ENCODE measurements at regions not wholly inside any gene's neighbourhood (a gene's known extent, or its start where the extent isn't known, plus 50 kb on each side); places are given as distances from the start of the nearest gene placed in this dataset.
A peak's percentile ranks its signal among the peaks of the same experiment; 100 is the strongest.

- DNase-seq, result no peak
Measured at GRCh38 chr7:32346253-32346652, 143.9 kb downstream of the LSM5 start.

- DNase-seq, result no peak
Measured at GRCh38 chr7:32336726-32337125, 153.5 kb downstream of the LSM5 start.

- no peak for DNase-seq
Measured at GRCh38 chr7:32335107-32335506, 155.1 kb downstream of the LSM5 start.

- no peak for DNase-seq
Measured at GRCh38 chr7:32330602-32331001, 159.6 kb downstream of the LSM5 start.

GRCh38 chr7:32326078-32326477 lies 164.1 kb downstream of the LSM5 start:
- DNase-seq, result no peak

GRCh38 chr7:32323712-32324111 lies 166.5 kb downstream of the LSM5 start:
- no peak for DNase-seq

- no peak for DNase-seq
Measured at GRCh38 chr7:32319012-32319382, 171.2 kb downstream of the LSM5 start.

- no peak for DNase-seq
Measured at GRCh38 chr7:32318300-32319011, 171.7 kb downstream of the LSM5 start.

GRCh38 chr7:32316839-32317238 lies 173.3 kb downstream of the LSM5 start:
- no peak for DNase-seq

- DNase-seq, result peak; percentile 10
Measured at GRCh38 chr7:32314761-32315160, 175.4 kb downstream of the LSM5 start.

GRCh38 chr7:32301427-32301826 lies 188.8 kb downstream of the LSM5 start:
- DNase-seq, result no peak

- peak; percentile 18 for DNase-seq
Measured at GRCh38 chr7:32299133-32299702, 191.0 kb downstream of the LSM5 start.

GRCh38 chr7:32298408-32299132 lies 191.6 kb downstream of the LSM5 start:
- peak; percentile 32 for DNase-seq

GRCh38 chr7:32293833-32294232 lies 196.3 kb downstream of the LSM5 start:
- no peak for DNase-seq

GRCh38 chr7:32289651-32290414 lies 200.3 kb downstream of the LSM5 start:
- no peak for DNase-seq

- no peak for DNase-seq
Measured at GRCh38 chr7:32285698-32286097, 204.5 kb downstream of the LSM5 start.

GRCh38 chr7:32283546-32283945 lies 206.6 kb downstream of the LSM5 start:
- DNase-seq, result no peak

GRCh38 chr7:32279500-32279899 lies 209.3 kb upstream of the PDE1C start:
- no peak for DNase-seq

- DNase-seq, result peak; percentile 58
Measured at GRCh38 chr7:32275216-32276009, 205.2 kb upstream of the PDE1C start.

- DNase-seq, result no peak
Measured at GRCh38 chr7:32273297-32273696, 203.1 kb upstream of the PDE1C start.

GRCh38 chr7:32266932-32267475 lies 196.8 kb upstream of the PDE1C start:
- no peak for DNase-seq

- no peak for DNase-seq
Measured at GRCh38 chr7:32264702-32265284, 194.6 kb upstream of the PDE1C start.

Data from hematopoietic multipotent progenitor cell treated with erythropoietin and hydrocortisone succinate and interleukin-3 and kit ligand, for 6 days (in vitro differentiated cells).